Fibroblast of lung (primary cell): ENCODE measurements at regions not wholly inside any gene's neighbourhood (a gene's known extent, or its start where the extent isn't known, plus 50 kb on each side); places are given as distances from the start of the nearest gene placed in this dataset.

Experiments
- CTCF ChIP-seq, 2 donors: IDR thresholded peaks in 1 of 2; conservative IDR thresholded peaks in 1 of 2; 1 replicate in 1 of 2; 2 replicates in 1 of 2; pipeline ENCODE4 v1.5.1; 2011 to 2012; ENCODE audit warnings: low read length in 2 of 2, control low read depth in 1 of 2, inconsistent platforms in 1 of 2, low read depth in 1 of 2, mild to moderate bottlenecking in 1 of 2
- EZH2 ChIP-seq: IDR thresholded peaks from 2 replicates; pipeline ENCODE4 v1.5.1; 2012; ENCODE audit warnings: low read length, control low read depth, mild to moderate bottlenecking; ENCODE audit errors: missing control alignments

DNA sequence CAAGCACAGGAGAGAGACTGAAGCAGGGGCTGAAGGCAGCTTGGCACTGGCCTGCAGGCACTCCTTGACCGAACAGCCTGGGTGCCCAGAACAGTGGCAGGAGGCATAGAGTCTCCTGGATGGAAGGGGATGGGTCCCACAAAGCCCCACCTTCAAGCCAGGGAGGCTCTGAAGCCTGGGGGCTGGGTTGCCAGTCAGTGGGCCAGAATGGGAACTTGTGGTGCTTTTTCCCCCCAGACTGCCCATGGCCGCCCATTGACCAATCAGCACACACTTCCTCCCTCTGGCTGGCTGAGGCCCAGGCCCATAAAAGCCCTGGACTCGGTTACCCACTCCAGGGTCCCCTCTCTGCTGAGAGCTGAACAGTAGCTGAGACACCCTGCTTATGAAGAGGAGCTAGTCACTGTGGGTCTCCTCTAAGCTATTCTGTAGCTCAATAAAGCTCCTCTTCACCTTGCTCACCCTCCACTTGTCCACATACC lies 109.6 kb downstream of the ELAPOR2 start:
- no peak for TF ChIP-seq CTCF (conservative IDR thresholded peaks at IDR 0.05 in 1 of 2, IDR thresholded peaks at IDR 0.05 in 1 of 2; ENCODE audit: low read depth in 1 of 2, low read length in 2 of 2)
- TF ChIP-seq EZH2, result no peak
